ENCODE measurements at regions not wholly inside any gene's neighbourhood (a gene's known extent, or its start where the extent isn't known, plus 50 kb on each side); places are given as distances from the start of the nearest gene placed in this dataset.

DNA sequence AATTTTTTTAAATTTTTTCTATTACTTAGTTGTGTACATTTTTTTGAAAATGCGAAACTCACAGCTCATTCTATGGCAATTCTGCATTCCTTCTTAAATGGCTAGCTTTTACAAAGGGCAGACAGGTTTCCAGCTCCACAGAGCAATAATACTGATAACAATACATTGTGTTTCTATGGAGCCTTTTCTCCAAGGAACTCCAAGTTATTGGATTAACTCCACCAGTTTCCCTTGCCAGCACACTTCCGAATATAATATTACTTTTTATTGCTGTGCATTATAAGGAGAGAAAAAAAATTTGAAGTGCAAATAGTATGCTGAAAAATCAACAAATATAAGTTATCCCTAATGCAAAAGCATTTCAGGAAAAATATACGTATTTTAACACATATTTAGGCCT, 127.5 kb upstream of the PSMD7 start:
- CTCF ChIA-PET = interaction anchor here (0.6 kb wide), 1 partner anchor 63 kb away, joined by 3 read pairs; no protein-coding TSS in a partner anchor
- Histone ChIP-seq H3K9me1 (ENCODE audit: insufficient read depth, low read length) (no peaks in the 10 kb centered on the region), H3K56ac (ENCODE audit: extremely low read depth, insufficient read depth, low read length) (no peak overlapping the region), H3K36me3 (ENCODE audit: control insufficient read depth, insufficient read depth, low read length) (no peaks in the 10 kb centered on the region), H3K4me3 (ENCODE audit: insufficient read depth, low read depth, low read length) (no peak overlapping the region), H2BK120ac (ENCODE audit: low read depth, low read length) (no peak overlapping the region), H3K14ac (replicated peaks; ENCODE audit: low read depth, low read length) (no peak overlapping the region), H2AK9ac (replicated peaks; ENCODE audit: low read depth, low read length, poor library complexity) (no peak overlapping the region), H4K20me1 (ENCODE audit: insufficient read depth, low read length) (no peaks in the 10 kb centered on the region), H3K27ac (ENCODE audit: insufficient read depth, low read length) (no peak overlapping the region), H4K91ac (ENCODE audit: insufficient read depth, low read depth, low read length) (no peak overlapping the region), H3K18ac (ENCODE audit: low read depth, low read length) (no peak overlapping the region), H3K9ac (ENCODE audit: low read depth, low read length) (no peak overlapping the region), H3K4me1 (ENCODE audit: control insufficient read depth, insufficient read depth, low read length) (no peaks in the 10 kb centered on the region; the same call in 1 of the 2 replicates), H3K23ac (ENCODE audit: low read depth, low read length) (no peak overlapping the region), H2BK20ac (ENCODE audit: low read depth, low read length) (no peak overlapping the region), H2AFZ (replicated peaks; ENCODE audit: low read length, poor library complexity) (no peak overlapping the region), H2BK15ac (ENCODE audit: low read depth, low read length) (no peak overlapping the region), H3K79me1 (ENCODE audit: low read depth in 1 of 2, low read length in 2 of 2) (no peaks in the 10 kb centered on the region), H3K27me3 (ENCODE audit: control insufficient read depth, insufficient read depth, low read length) (no peaks in the 10 kb centered on the region), H4K8ac (ENCODE audit: low read depth in 2 of 2, low read length in 2 of 2) (no peak overlapping the region), H3K4me2 (ENCODE audit: low read depth, low read length) (no peak overlapping the region), H2AK5ac (ENCODE audit: low read depth, low read length) (no peak overlapping the region), H3K4ac (ENCODE audit: low read depth, low read length) (no peak overlapping the region), H3K9me3 (ENCODE audit: control insufficient read depth, insufficient read depth, low read length) (no peaks in the 10 kb centered on the region), H2BK5ac (ENCODE audit: low read depth, low read length, poor library complexity, severe bottlenecking) (no peak overlapping the region), H4K5ac (ENCODE audit: low read depth, low read length) (no peak overlapping the region)
- no TSS peak for BruUV-seq (replicated peaks)
- intact Hi-C loops (cut with micrococcal nuclease) = no loop called here
- TF ChIP-seq NFE2L2 (IDR thresholded peaks at IDR 0.05; ENCODE audit: low read depth, low read length) (no peak), BHLHE40 (IDR thresholded peaks at IDR 0.05; ENCODE audit: low read depth, low read length) (no peak), MXI1 (IDR thresholded peaks at IDR 0.05; ENCODE audit: borderline replicate concordance, low read depth, low read length) (no peak), MAZ (IDR thresholded peaks at IDR 0.05; ENCODE audit: borderline replicate concordance, low read depth, low read length) (no peak), FOS (IDR thresholded peaks at IDR 0.05; ENCODE audit: low read depth, low read length) (no peak), MAFK (IDR thresholded peaks at IDR 0.05; ENCODE audit: low read depth, low read length) (no peak), ELK1 (IDR thresholded peaks at IDR 0.05; ENCODE audit: borderline replicate concordance, low read depth, low read length) (no peak), CTCF (conservative IDR thresholded peaks at IDR 0.05; ENCODE audit: low read depth, low read length) (no peak), CHD1 (IDR thresholded peaks at IDR 0.05; ENCODE audit: low read depth, low read length) (no peak), CEBPB (IDR thresholded peaks at IDR 0.05; ENCODE audit: low read depth, low read length) (no peak), POLR2A (IDR thresholded peaks at IDR 0.05; ENCODE audit: low read depth, low read length) (no peak), RFX5 (IDR thresholded peaks at IDR 0.05; ENCODE audit: low read depth, low read length) (no peak), RCOR1 (IDR thresholded peaks at IDR 0.05; ENCODE audit: insufficient replicate concordance, low read length) (no peak)
- TF ChIP-seq, protein P1, sequence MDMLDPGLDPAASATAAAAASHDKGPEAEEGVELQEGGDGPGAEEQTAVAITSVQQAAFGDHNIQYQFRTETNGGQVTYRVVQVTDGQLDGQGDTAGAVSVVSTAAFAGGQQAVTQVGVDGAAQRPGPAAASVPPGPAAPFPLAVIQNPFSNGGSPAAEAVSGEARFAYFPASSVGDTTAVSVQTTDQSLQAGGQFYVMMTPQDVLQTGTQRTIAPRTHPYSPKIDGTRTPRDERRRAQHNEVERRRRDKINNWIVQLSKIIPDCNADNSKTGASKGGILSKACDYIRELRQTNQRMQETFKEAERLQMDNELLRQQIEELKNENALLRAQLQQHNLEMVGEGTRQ (IDR thresholded peaks at IDR 0.05; ENCODE audit: low read depth, low read length) = no peak
- ATAC-seq (ENCODE audit: low read depth) = no peak
- WGBS, 2 experiments (ENCODE audit: extremely low coverage in 2 of 2, insufficient read length in 1 of 2) = no CpG with 5 or more reads among the region's 3 CpGs
- no peak for DNase-seq
- POLR2A ChIA-PET (ENCODE audit: unreplicated experiment) = no interaction called here
- dilution Hi-C loops (cut with HindIII; ENCODE audit: low sequenced_read_pairs, unreplicated experiment) = no loop called here
- in situ Hi-C loops (cut with MboI; ENCODE audit: low sequenced_read_pairs) = no loop called here
